OCI-LY7 (cell line): ENCODE measurements at regions not wholly inside any gene's neighbourhood (a gene's known extent, or its start where the extent isn't known, plus 50 kb on each side); places are given as distances from the start of the nearest gene placed in this dataset.

Experiments
- CTCF ChIP-seq: fragments of 200-600 bp; sonication (generic); conservative IDR thresholded peaks from 2 replicates; pipeline ENCODE4 v1.5.1; 2014; ENCODE audit warnings: mild to moderate bottlenecking, antibody characterized with exemption, low read length, moderate library complexity, mixed read lengths
- EZH2phosphoT487 ChIP-seq: fragments of 200-600 bp; sonication (generic); IDR thresholded peaks from 2 replicates; pipeline ENCODE4 v1.6.1; 2018; ENCODE audit warnings: low read depth, borderline replicate concordance, mild to moderate bottlenecking, mixed run types, antibody characterized with exemption, low read length, moderate library complexity, mixed read lengths

- TF ChIP-seq CTCF = no peak
- no peak for TF ChIP-seq EZH2phosphoT487
Observed at GRCh38 chr4:59647500-59647899, 1552.6 kb upstream of the ADGRL3 start.
